IMR-90 (cell line): ENCODE measurements at regions not wholly inside any gene's neighbourhood (a gene's known extent, or its start where the extent isn't known, plus 50 kb on each side); places are given as distances from the start of the nearest gene placed in this dataset.

Experiments used
- ATAC-seq: fragments of 200-7000 bp; cut with Tn5 transposase; 2 replicates; pipeline ENCODE4 v1.9.1; 2020; ENCODE audit warnings: low read depth, mild to moderate bottlenecking, moderate library complexity
- BruUV-seq: library from RNA; stranded (reverse); fragments of 400-500 nt; replicated peaks from 2 replicates; lab custom pipeline; 2021; lab: Mats Ljungman, UMichigan
- CTCF ChIA-PET: fragments of 300-600 bp; formaldehyde crosslinking; extraction: SDS; loops from one replicate; lab custom pipeline; 2021; ENCODE audit warnings: antibody characterized with exemption; lab: Yijun Ruan, JAX
- POLR2A ChIA-PET: fragments of 300-600 bp; sonication (Branson Sonifier 250); formaldehyde crosslinking; loops from one replicate; lab custom pipeline; 2022; ENCODE audit warnings: antibody characterized with exemption; ENCODE audit not compliant: unreplicated experiment; lab: Charles Lee
- DNase-seq: peaks from one replicate; pipeline ENCODE4 v3.0.0; 2013
- H2AFZ ChIP-seq: replicated peaks from 2 replicates; pipeline ENCODE3; 2013; ENCODE audit warnings: low read length, mild to moderate bottlenecking; ENCODE audit not compliant: poor library complexity
- H2AK5ac ChIP-seq: 2 replicates; pipeline ENCODE4 v1.6.1; 2013; ENCODE audit warnings: low read depth, low read length, inconsistent platforms
- H2AK9ac ChIP-seq: replicated peaks from 2 replicates; pipeline ENCODE3; 2013; ENCODE audit warnings: mild to moderate bottlenecking, low read depth, low read length, moderate library complexity; ENCODE audit not compliant: poor library complexity
- H2BK120ac ChIP-seq: 2 replicates; pipeline ENCODE4 v1.6.1; 2013; ENCODE audit warnings: low read depth, low read length, inconsistent platforms
- H2BK15ac ChIP-seq: 3 replicates; pipeline ENCODE4 v1.6.1; 2013; ENCODE audit warnings: low read depth, low read length, inconsistent platforms
- H2BK20ac ChIP-seq: 2 replicates; pipeline ENCODE4 v1.6.1; 2013; ENCODE audit warnings: low read depth, mild to moderate bottlenecking, inconsistent platforms, low read length, moderate library complexity
- H2BK5ac ChIP-seq: 2 replicates; pipeline ENCODE4 v1.6.1; 2013; ENCODE audit warnings: mild to moderate bottlenecking, low read depth, low read length, inconsistent platforms; ENCODE audit not compliant: poor library complexity, severe bottlenecking
- H3K14ac ChIP-seq: replicated peaks from 2 replicates; pipeline ENCODE4 v1.6.1; 2013; ENCODE audit warnings: low read depth, low read length, inconsistent platforms
- H3K18ac ChIP-seq: 2 replicates; pipeline ENCODE4 v1.6.1; 2013; ENCODE audit warnings: low read depth, low read length, control low read depth
- H3K23ac ChIP-seq: 2 replicates; pipeline ENCODE4 v1.6.1; 2013; ENCODE audit warnings: low read depth, low read length, inconsistent platforms
- H3K27ac ChIP-seq: 2 replicates; pipeline ENCODE4 v1.5.1; 2013; ENCODE audit warnings: mild to moderate bottlenecking, control low read depth, low read length; ENCODE audit not compliant: insufficient read depth
- H3K27me3 ChIP-seq: 2 replicates; pipeline ENCODE4 v1.6.1; 2013; ENCODE audit warnings: low read length; ENCODE audit not compliant: control insufficient read depth, insufficient read depth
- H3K36me3 ChIP-seq: 2 replicates; pipeline ENCODE4 v1.6.1; 2013; ENCODE audit warnings: low read length, mixed read lengths; ENCODE audit not compliant: control insufficient read depth, insufficient read depth
- H3K4ac ChIP-seq: 2 replicates; pipeline ENCODE4 v1.6.1; 2013; ENCODE audit warnings: low read depth, low read length, inconsistent platforms
- H3K4me1 ChIP-seq: 2 replicates; pipeline ENCODE4 v1.6.1; 2013; ENCODE audit warnings: low read length, mixed read lengths; ENCODE audit not compliant: control insufficient read depth, insufficient read depth
- H3K4me2 ChIP-seq: 2 replicates; pipeline ENCODE4 v1.6.1; 2013; ENCODE audit warnings: low read depth, mild to moderate bottlenecking, control low read depth, low read length, moderate library complexity
- H3K4me3 ChIP-seq: 2 replicates; pipeline ENCODE4 v1.5.1; 2013; ENCODE audit warnings: low read depth, mild to moderate bottlenecking, control low read depth, low read length, moderate library complexity; ENCODE audit not compliant: insufficient read depth
- H3K56ac ChIP-seq: 2 replicates; pipeline ENCODE4 v1.6.1; 2013; ENCODE audit warnings: low read length, inconsistent platforms; ENCODE audit not compliant: insufficient read depth; ENCODE audit errors: extremely low read depth
- H3K79me1 ChIP-seq, 2 experiments: 2 replicates each; pipeline ENCODE4 v1.6.1; 2013; ENCODE audit warnings: low read length in 2 of 2, inconsistent platforms in 1 of 2, low read depth in 1 of 2
- H3K9ac ChIP-seq: 2 replicates; pipeline ENCODE4 v1.6.1; 2013; ENCODE audit warnings: low read depth, low read length, control low read depth
- H3K9me1 ChIP-seq: 2 replicates; pipeline ENCODE4 v1.6.1; 2013; ENCODE audit warnings: low read length, inconsistent platforms; ENCODE audit not compliant: insufficient read depth
- H3K9me3 ChIP-seq: 2 replicates; pipeline ENCODE4 v1.6.1; 2013; ENCODE audit warnings: low read length; ENCODE audit not compliant: control insufficient read depth, insufficient read depth
- H4K20me1 ChIP-seq: 2 replicates; pipeline ENCODE4 v1.6.1; 2013; ENCODE audit warnings: low read length, inconsistent platforms; ENCODE audit not compliant: insufficient read depth
- H4K5ac ChIP-seq: 2 replicates; pipeline ENCODE4 v1.6.1; 2013; ENCODE audit warnings: mild to moderate bottlenecking, low read depth, low read length, control low read depth
- H4K8ac ChIP-seq, 2 experiments: 2 replicates each; pipeline ENCODE4 v1.6.1; 2013; ENCODE audit warnings: low read depth in 2 of 2, low read length in 2 of 2, control low read depth in 1 of 2, inconsistent platforms in 1 of 2
- H4K91ac ChIP-seq: 2 replicates; pipeline ENCODE4 v1.6.1; 2013; ENCODE audit warnings: low read depth, low read length, inconsistent platforms; ENCODE audit not compliant: insufficient read depth
- BHLHE40 ChIP-seq: fragments of 150-350 bp; IDR thresholded peaks from 2 replicates; pipeline ENCODE4 v1.6.1; 2016; ENCODE audit warnings: mild to moderate bottlenecking, low read depth, low read length
- CEBPB ChIP-seq: IDR thresholded peaks from 2 replicates; pipeline ENCODE4 v1.6.1; 2012; ENCODE audit warnings: low read depth, low read length, improper control_type of control experiment
- CHD1 ChIP-seq: IDR thresholded peaks from 2 replicates; pipeline ENCODE4 v1.6.1; 2012; ENCODE audit warnings: low read depth, low read length, improper control_type of control experiment
- FOS ChIP-seq: fragments of 150-350 bp; IDR thresholded peaks from 2 replicates; pipeline ENCODE4 v1.6.1; 2016; ENCODE audit warnings: low read depth, low read length
- MAFK ChIP-seq: IDR thresholded peaks from 2 replicates; pipeline ENCODE4 v1.6.1; 2012; ENCODE audit warnings: low read depth, low read length, improper control_type of control experiment
- MAZ ChIP-seq: IDR thresholded peaks from 2 replicates; pipeline ENCODE4 v1.6.1; 2012; ENCODE audit warnings: low read depth, mild to moderate bottlenecking, low read length, improper control_type of control experiment, moderate library complexity, borderline replicate concordance
- MXI1 ChIP-seq: IDR thresholded peaks from 2 replicates; pipeline ENCODE4 v1.6.1; 2012; ENCODE audit warnings: low read depth, mild to moderate bottlenecking, low read length, moderate library complexity, borderline replicate concordance
- NFE2L2 ChIP-seq: fragments of 150-350 bp; IDR thresholded peaks from 2 replicates; pipeline ENCODE4 v1.6.1; 2016; ENCODE audit warnings: low read depth, mild to moderate bottlenecking, low read length
- POLR2A ChIP-seq: IDR thresholded peaks from 2 replicates; pipeline ENCODE4 v1.6.1; 2012; ENCODE audit warnings: mild to moderate bottlenecking, low read depth, low read length
- RAD21 ChIP-seq: IDR thresholded peaks from 2 replicates; pipeline ENCODE4 v1.6.1; 2012; ENCODE audit warnings: low read length, improper control_type of control experiment
- RCOR1 ChIP-seq: IDR thresholded peaks from 2 replicates; pipeline ENCODE4 v1.6.1; 2012; ENCODE audit warnings: mild to moderate bottlenecking, low read length, improper control_type of control experiment; ENCODE audit not compliant: insufficient replicate concordance
- RFX5 ChIP-seq: IDR thresholded peaks from 2 replicates; pipeline ENCODE4 v1.8.0; 2012; ENCODE audit warnings: low read depth, mild to moderate bottlenecking, low read length, moderate library complexity
- SMC3 ChIP-seq: fragments of 150-350 bp; IDR thresholded peaks from 2 replicates; pipeline ENCODE4 v1.6.1; 2016; ENCODE audit warnings: low read depth, mild to moderate bottlenecking, antibody characterized with exemption, low read length, moderate library complexity
- USF2 ChIP-seq: fragments of 150-350 bp; IDR thresholded peaks from 2 replicates; pipeline ENCODE4 v1.6.1; 2017; ENCODE audit warnings: mild to moderate bottlenecking, antibody characterized with exemption, low read length, low read depth
- dilution Hi-C: fragments of 300-500 bp; cut with HindIII; formaldehyde crosslinking; loops from one replicate; pipeline ENCODE4 v1.14.3; 2018; ENCODE audit warnings: low sequenced_read_pairs; ENCODE audit not compliant: unreplicated experiment
- in situ Hi-C: fragments of 300-500 bp; cut with MboI; formaldehyde crosslinking; loops from 3 replicates; pipeline ENCODE4 v1.14.3; 2019; ENCODE audit warnings: low sequenced_read_pairs, inconsistent platforms, mixed read lengths
- intact Hi-C: fragments of 100-400 bp; cut with micrococcal nuclease; formaldehyde crosslinking; loops from 2 replicates; pipeline ENCODE4 v1.10.0; 2022
- TF ChIP-seq, protein P1 (sequence below): conservative IDR thresholded peaks from 2 replicates; pipeline ENCODE4 v1.5.1; 2012; ENCODE audit warnings: mild to moderate bottlenecking, low read depth, low read length, improper control_type of control experiment
- TF ChIP-seq, protein P2 (sequence below): fragments of 150-350 bp; IDR thresholded peaks from 2 replicates; pipeline ENCODE4 v1.6.1; 2016; ENCODE audit warnings: low read depth, mild to moderate bottlenecking, low read length, moderate library complexity, borderline replicate concordance

DNA sequence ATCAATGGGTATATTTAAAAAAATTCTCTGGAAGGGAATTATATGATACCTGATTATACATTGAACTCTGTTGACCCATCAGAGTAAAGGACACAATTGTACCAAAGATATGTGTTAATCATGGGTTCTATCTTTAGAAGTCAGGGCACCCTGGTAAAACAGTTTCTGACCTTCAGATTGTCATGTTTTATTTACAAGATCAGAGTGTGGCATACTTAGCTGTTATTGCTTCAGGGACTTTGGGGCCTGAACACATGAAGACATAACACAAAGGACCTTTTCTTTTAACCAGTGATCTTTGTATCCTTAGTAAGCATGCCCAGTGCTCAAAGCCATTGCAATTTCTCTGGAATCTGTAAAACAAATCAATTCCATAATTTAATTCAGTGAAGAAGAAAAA is 204.8 kb upstream of the RPS6KA3 start:
- no peak overlapping the region for H4K8ac ChIP-seq
- dilution Hi-C loops (no loop called here), in situ Hi-C loops (no loop called here), intact Hi-C loops (no loop called here)
- BruUV-seq = no TSS peak
- H2BK20ac ChIP-seq = no peak overlapping the region
- no peak overlapping the region for H3K9ac ChIP-seq
- H2AFZ ChIP-seq = no peak overlapping the region
- H3K36me3 ChIP-seq = no peaks in the 10 kb centered on the region
- ChIA-PET CTCF (no interaction called here), POLR2A (no interaction called here)
- no peak overlapping the region for H2BK15ac ChIP-seq
- peaks cover 2% of the 10 kb centered on the region; the same call in 1 of the 2 replicates for H3K27me3 ChIP-seq
- no peak overlapping the region for H3K23ac ChIP-seq
- no peak overlapping the region for H4K5ac ChIP-seq
- no peak overlapping the region for H3K18ac ChIP-seq
- H3K4me2 ChIP-seq = no peak overlapping the region
- H3K56ac ChIP-seq = no peak overlapping the region
- no peak overlapping the region for H3K14ac ChIP-seq
- H4K91ac ChIP-seq = no peak overlapping the region
- no peaks in the 10 kb centered on the region for H3K79me1 ChIP-seq
- H2BK120ac ChIP-seq = no peak overlapping the region
- no peak for DNase-seq
- H2AK9ac ChIP-seq = no peak overlapping the region
- H2AK5ac ChIP-seq = no peak overlapping the region
- ATAC-seq = no peak
- no peak overlapping the region for H2BK5ac ChIP-seq
- no peak overlapping the region for H3K4ac ChIP-seq
- no peaks in the 10 kb centered on the region for H3K9me1 ChIP-seq
- no peak overlapping the region for H3K4me3 ChIP-seq
- no peak overlapping the region for H3K27ac ChIP-seq
- TF ChIP-seq NFE2L2 (no peak), SMC3 (no peak), USF2 (no peak), BHLHE40 (no peak), FOS (no peak), CEBPB (no peak), CHD1 (no peak), MAFK (no peak), MAZ (no peak), RFX5 (no peak), POLR2A (no peak), RAD21 (no peak), RCOR1 (no peak), MXI1 (no peak)
- TF ChIP-seq, protein P1, sequence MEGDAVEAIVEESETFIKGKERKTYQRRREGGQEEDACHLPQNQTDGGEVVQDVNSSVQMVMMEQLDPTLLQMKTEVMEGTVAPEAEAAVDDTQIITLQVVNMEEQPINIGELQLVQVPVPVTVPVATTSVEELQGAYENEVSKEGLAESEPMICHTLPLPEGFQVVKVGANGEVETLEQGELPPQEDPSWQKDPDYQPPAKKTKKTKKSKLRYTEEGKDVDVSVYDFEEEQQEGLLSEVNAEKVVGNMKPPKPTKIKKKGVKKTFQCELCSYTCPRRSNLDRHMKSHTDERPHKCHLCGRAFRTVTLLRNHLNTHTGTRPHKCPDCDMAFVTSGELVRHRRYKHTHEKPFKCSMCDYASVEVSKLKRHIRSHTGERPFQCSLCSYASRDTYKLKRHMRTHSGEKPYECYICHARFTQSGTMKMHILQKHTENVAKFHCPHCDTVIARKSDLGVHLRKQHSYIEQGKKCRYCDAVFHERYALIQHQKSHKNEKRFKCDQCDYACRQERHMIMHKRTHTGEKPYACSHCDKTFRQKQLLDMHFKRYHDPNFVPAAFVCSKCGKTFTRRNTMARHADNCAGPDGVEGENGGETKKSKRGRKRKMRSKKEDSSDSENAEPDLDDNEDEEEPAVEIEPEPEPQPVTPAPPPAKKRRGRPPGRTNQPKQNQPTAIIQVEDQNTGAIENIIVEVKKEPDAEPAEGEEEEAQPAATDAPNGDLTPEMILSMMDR = no peak
- TF ChIP-seq, protein P2, sequence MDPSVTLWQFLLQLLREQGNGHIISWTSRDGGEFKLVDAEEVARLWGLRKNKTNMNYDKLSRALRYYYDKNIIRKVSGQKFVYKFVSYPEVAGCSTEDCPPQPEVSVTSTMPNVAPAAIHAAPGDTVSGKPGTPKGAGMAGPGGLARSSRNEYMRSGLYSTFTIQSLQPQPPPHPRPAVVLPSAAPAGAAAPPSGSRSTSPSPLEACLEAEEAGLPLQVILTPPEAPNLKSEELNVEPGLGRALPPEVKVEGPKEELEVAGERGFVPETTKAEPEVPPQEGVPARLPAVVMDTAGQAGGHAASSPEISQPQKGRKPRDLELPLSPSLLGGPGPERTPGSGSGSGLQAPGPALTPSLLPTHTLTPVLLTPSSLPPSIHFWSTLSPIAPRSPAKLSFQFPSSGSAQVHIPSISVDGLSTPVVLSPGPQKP = no peak
- no peaks in the 10 kb centered on the region for H3K4me1 ChIP-seq
- no peaks in the 10 kb centered on the region for H3K9me3 ChIP-seq
- no peaks in the 10 kb centered on the region for H4K20me1 ChIP-seq
